Heart left ventricle (tissue), 16 donors: ENCODE measurements at regions not wholly inside any gene's neighbourhood (a gene's known extent, or its start where the extent isn't known, plus 50 kb on each side); places are given as distances from the start of the nearest gene placed in this dataset.

Experiments used
- ATAC-seq, 4 donors: fragments of 200-7000 bp; cut with Tn5 transposase; one replicate each; pipeline ENCODE4 v1.9.1; 2020 to 2022; ENCODE audit warnings: moderate library complexity in 4 of 4, mild to moderate bottlenecking in 3 of 4, moderate number of reproducible peaks in 1 of 4
- DNase-seq, 5 donors: peaks; one replicate each; pipeline ENCODE4 v3.0.0-alpha.2; 2020
- H3K27ac ChIP-seq, 12 donors: fragments of 200-600 bp; sonication (generic) in 4 of 12; one replicate each; pipeline versions ENCODE4 v1.5.0 to v1.8.0; 2016 to 2022; ENCODE audit warnings: mild to moderate bottlenecking in 2 of 12
- H3K27me3 ChIP-seq, 9 donors: fragments of 200-600 bp; sonication (generic) in 2 of 9; one replicate each; pipeline versions ENCODE4 v1.5.1 to v1.8.0; 2016 to 2022; ENCODE audit warnings: mild to moderate bottlenecking in 3 of 9
- H3K36me3 ChIP-seq, 9 donors: fragments of 200-600 bp; sonication (generic) in 2 of 9; one replicate each; pipeline versions ENCODE4 v1.5.0 to v1.8.0; 2018 to 2022; ENCODE audit warnings: mild to moderate bottlenecking in 2 of 9
- H3K4me1 ChIP-seq, 12 donors: fragments of 200-600 bp; sonication (generic) in 4 of 12; one replicate each; pipeline versions ENCODE4 v1.5.0 to v1.8.0; 2016 to 2022; ENCODE audit warnings: mild to moderate bottlenecking in 3 of 12
- H3K4me3 ChIP-seq, 12 donors: fragments of 200-600 bp; sonication (generic) in 4 of 12; one replicate each; pipeline versions ENCODE4 v1.5.0 to v1.8.0; 2017 to 2022; ENCODE audit warnings: mild to moderate bottlenecking in 9 of 12, moderate library complexity in 4 of 12
- H3K9me3 ChIP-seq, 12 donors: fragments of 200-600 bp; sonication (generic) in 4 of 12; one replicate each; pipeline versions ENCODE4 v1.5.0 to v1.8.0; 2016 to 2022; ENCODE audit warnings: mild to moderate bottlenecking in 1 of 12
- POLR2A ChIP-seq, 2 donors: fragments of 450-650 bp; IDR thresholded peaks; one replicate each; pipeline ENCODE4 v1.6.1; 2017; ENCODE audit warnings: antibody characterized with exemption in 2 of 2, mild to moderate bottlenecking in 2 of 2, moderate library complexity in 2 of 2
- WGBS, 4 donors: extraction: QIAGEN DNeasy Blood & Tissue Kit in 2 of 4; methylation state at CpG; one replicate each; pipeline versions ENCODE4 v1.1.5 to v1.1.7; 2013 to 2018; 5-methylcytosine and 5-hydroxymethylcytosine counted together
- intact Hi-C, 10 donors: fragments of 100-400 bp; cut with DNase I; formaldehyde crosslinking; loops; one replicate each; pipeline versions ENCODE4 v1.11.1 to v1.14.2; 2022
- TF ChIP-seq, protein P1 (sequence below), 12 donors: fragments of 200-600 bp; sonication (generic) in 4 of 12; IDR thresholded peaks; one replicate each; pipeline versions ENCODE4 v1.5.0 to v1.8.0; 2018 to 2022; ENCODE audit warnings: antibody characterized with exemption in 12 of 12, mild to moderate bottlenecking in 5 of 12
- donor health status: ischemic (EF 13 %, LVEDD 7.1; RV severe dilation, severe dysfunction).
- donor health status: healthy with polysubstance abuse.
- donor health status: DM: no; HTN: yes; CAD: no.
- donor health status: DM: no; HTN: no; CAD: no.
- donor health status: ischemic (EF 25% LVEDD 6.9; RV normal size, moderate dysfunction).
- donor health status: ischemic (EF 25% LVEDD 5.7; RV mildly dilated, moderate dysfunction).
- donor health status: healthy.
- donor health status: DM: yes; HTN: yes; CAD: no.
- donor health status: ischemic (EF 35%, LVEDD 5.7; RV mildly dilated, moderate dysfunction).
- donor health status: nonischemic (EF 11% LVEDD 7.7; RV severe dilation, severe dysfunction).
- donor health status: DM: yes; HTN: yes; CAD: no.
- donor health status: PGD.
- donor health status: ischemic (EF 29% LVEDD 5.4; RV normal size, mild dysfunction).
- donor health status: nonischemic (EF 23%, LVEDD 6.1; RV moderate dilation, normal function).

DNA sequence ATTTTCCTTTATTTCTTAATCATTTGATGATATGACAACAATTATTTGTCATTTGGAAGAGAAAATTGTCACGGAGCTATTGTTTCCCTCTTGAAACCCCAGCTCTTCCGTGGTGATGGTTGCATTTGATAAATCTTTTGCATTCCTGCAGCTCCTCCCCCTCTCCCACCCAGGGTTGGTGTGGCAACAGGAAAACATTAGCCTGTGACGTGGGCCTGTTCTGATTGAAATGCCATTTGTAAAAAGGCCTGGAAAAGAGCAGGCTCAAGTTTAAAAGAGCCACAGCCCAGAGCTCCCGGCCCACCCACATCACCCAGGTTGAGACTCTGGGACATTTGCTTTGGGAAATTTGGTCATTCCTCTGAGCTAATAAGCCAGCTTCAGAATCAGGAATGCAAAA, 282.5 kb downstream of the RPLP1 start:
- TF ChIP-seq POLR2A (IDR thresholded peaks at IDR 0.05) = no peak
- TF ChIP-seq, protein P1, sequence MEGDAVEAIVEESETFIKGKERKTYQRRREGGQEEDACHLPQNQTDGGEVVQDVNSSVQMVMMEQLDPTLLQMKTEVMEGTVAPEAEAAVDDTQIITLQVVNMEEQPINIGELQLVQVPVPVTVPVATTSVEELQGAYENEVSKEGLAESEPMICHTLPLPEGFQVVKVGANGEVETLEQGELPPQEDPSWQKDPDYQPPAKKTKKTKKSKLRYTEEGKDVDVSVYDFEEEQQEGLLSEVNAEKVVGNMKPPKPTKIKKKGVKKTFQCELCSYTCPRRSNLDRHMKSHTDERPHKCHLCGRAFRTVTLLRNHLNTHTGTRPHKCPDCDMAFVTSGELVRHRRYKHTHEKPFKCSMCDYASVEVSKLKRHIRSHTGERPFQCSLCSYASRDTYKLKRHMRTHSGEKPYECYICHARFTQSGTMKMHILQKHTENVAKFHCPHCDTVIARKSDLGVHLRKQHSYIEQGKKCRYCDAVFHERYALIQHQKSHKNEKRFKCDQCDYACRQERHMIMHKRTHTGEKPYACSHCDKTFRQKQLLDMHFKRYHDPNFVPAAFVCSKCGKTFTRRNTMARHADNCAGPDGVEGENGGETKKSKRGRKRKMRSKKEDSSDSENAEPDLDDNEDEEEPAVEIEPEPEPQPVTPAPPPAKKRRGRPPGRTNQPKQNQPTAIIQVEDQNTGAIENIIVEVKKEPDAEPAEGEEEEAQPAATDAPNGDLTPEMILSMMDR (IDR thresholded peaks at IDR 0.05) = no peak
- DNase-seq (no peak), ATAC-seq (no peak)
- H3K36me3 ChIP-seq = no peaks in the 10 kb centered on the region
- peaks cover 0 to 5% (median 0%) of the 10 kb centered on the region in 12 donors for H3K4me1 ChIP-seq
- H3K27me3 ChIP-seq = peaks cover 0 to 11% (median 0%) of the 10 kb centered on the region in 9 donors
- intact Hi-C loops = loop anchor here in 7 of 10 donors (10.0 kb wide), 3 partner anchors 620 to 750 kb away; no protein-coding TSS in a partner anchor
- H3K9me3 ChIP-seq = peaks cover 0 to 6% (median 0%) of the 10 kb centered on the region in 12 donors
- H3K27ac ChIP-seq = no peak overlapping the region
- H3K4me3 ChIP-seq = no peak overlapping the region
- WGBS, 4 donors = 43 to 60% (median 46%) methylated on average over 4 of the region's 4 CpGs

DNA sequence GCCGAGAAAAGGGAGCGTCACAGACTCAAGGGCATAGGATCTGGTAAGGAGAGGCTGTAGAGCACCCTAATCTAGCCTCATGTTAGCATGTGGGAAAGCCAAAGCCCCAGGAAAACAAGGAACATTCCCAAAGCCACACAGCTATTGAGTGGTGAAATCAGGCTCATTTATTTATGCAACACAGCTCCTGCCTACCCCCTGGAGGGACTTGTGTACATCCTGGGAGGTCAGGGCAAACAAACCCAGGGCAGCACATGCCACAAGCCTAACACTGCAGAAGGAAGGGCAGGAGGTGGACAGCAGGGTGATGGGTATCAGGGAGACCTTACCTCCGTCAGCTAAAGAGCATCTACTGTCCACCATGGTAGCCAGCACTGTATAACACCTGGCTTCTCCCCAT, 283.5 kb downstream of the RPLP1 start:
- Histone ChIP-seq H3K36me3 (no peaks in the 10 kb centered on the region), H3K27me3 (peaks cover 0 to 6% (median 0%) of the 10 kb centered on the region in 9 donors), H3K27ac (no peak overlapping the region), H3K4me3 (no peak overlapping the region), H3K4me1 (peaks cover 0 to 5% (median 0%) of the 10 kb centered on the region in 12 donors), H3K9me3 (peaks cover 0 to 9% (median 2%) of the 10 kb centered on the region in 12 donors)
- TF ChIP-seq POLR2A (IDR thresholded peaks at IDR 0.05) = no peak
- 78 to 95% (median 87%) methylated on average over 3 of the region's 3 CpGs for WGBS, 4 donors
- no peak for ATAC-seq
- intact Hi-C loops = loop anchor here in 7 of 10 donors (10.0 kb wide), 3 partner anchors 619 to 749 kb away; no protein-coding TSS in a partner anchor
- DNase-seq = no peak

DNA sequence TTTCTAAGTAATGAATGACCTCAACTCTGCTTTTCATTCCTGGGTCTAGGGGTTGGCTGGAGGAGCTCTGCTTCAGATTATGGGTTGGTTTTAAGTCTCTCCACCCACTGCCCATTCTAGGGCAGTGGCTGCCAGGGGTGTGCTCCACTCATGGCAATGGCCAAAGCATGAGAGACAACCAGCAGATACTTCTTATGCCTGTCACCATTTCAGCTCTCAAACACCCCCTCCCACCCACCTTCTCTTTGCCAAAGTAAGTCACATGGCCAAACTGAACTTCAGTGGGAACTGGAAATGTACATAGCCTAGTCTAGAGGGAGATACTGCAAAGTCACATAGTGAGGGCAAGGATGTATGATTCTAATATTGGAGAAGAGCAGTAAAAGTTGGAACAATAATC, 285.3 kb downstream of the RPLP1 start:
- Histone ChIP-seq H3K9me3 (peaks cover 0 to 9% (median 2%) of the 10 kb centered on the region in 12 donors), H3K4me1 (peaks cover 0 to 5% (median 0%) of the 10 kb centered on the region in 12 donors), H3K27ac (no peak overlapping the region), H3K36me3 (no peaks in the 10 kb centered on the region), H3K4me3 (no peak overlapping the region), H3K27me3 (peaks cover 0 to 11% (median 0%) of the 10 kb centered on the region in 9 donors)
- ATAC-seq (no peak), DNase-seq (no peak)
- TF ChIP-seq POLR2A (IDR thresholded peaks at IDR 0.05) = no peak
- TF ChIP-seq, protein P1 (IDR thresholded peaks at IDR 0.05) = no peak
- intact Hi-C loops = loop anchor here in 7 of 10 donors (10.0 kb wide), 3 partner anchors 617 to 747 kb away; no protein-coding TSS in a partner anchor

DNA sequence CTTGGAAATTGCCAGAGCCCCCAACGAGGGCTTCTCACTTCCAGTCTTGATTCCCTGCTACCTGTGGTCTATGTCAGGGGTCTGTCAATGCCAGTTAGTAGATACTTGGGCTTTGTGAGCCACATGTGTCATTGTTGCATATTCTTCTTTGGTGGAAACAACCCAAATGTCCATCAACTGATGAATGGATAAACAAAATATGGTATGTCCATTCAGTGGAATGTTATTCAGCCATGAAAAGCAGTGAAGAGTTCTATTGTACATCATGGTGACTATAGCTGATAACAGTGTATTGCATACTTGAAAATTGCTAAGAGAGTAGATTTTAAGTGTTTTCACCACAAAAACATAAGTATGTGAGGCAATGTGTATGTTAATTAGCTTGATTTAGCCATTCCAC, 288.1 kb downstream of the RPLP1 start:
- peaks cover 0 to 6% (median 0%) of the 10 kb centered on the region in 12 donors for H3K4me1 ChIP-seq
- WGBS, 4 donors = 85 to 92% (median 90%) methylated on average over 1 of the region's 1 CpG
- no peaks in the 10 kb centered on the region for H3K36me3 ChIP-seq
- no peak for TF ChIP-seq POLR2A (IDR thresholded peaks at IDR 0.05)
- TF ChIP-seq, protein P1 (IDR thresholded peaks at IDR 0.05) = no peak
- H3K9me3 ChIP-seq = peaks cover 0 to 9% (median 2%) of the 10 kb centered on the region in 12 donors
- H3K4me3 ChIP-seq = no peak overlapping the region
- no peak overlapping the region for H3K27ac ChIP-seq
- ATAC-seq (no peak), DNase-seq (no peak)
- H3K27me3 ChIP-seq = peaks cover 0 to 27% (median 7%) of the 10 kb centered on the region in 9 donors
- intact Hi-C loops = no loop called here

DNA sequence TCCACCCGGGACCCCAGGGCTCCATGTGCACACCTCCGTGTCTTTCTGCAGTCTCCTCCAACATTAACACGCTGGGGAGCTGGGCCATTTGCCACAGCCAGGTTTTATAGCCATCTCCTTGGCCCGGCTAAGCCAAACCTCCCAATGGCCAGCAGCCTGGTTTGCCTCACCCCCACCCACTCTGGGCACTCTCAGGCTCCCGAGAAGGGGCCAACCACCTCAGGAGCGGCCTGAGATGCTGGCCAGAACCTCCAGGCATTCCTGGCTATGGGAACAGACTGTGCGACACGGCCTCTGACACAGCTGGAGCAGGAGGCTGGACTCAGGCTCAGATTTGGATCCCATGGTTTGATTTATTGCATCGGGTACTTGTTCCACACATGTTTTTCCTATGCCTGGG, 289.7 kb downstream of the RPLP1 start:
- H3K27me3 ChIP-seq = peaks cover 0 to 43% (median 8%) of the 10 kb centered on the region in 9 donors
- DNase-seq (no peak), ATAC-seq (no peak)
- H3K4me1 ChIP-seq = peaks cover 0 to 6% (median 0%) of the 10 kb centered on the region in 12 donors
- H3K9me3 ChIP-seq = peaks cover 0 to 9% (median 2%) of the 10 kb centered on the region in 12 donors
- intact Hi-C loops = no loop called here
- no peaks in the 10 kb centered on the region for H3K36me3 ChIP-seq
- no peak overlapping the region for H3K4me3 ChIP-seq
- TF ChIP-seq POLR2A (IDR thresholded peaks at IDR 0.05) = no peak
- TF ChIP-seq, protein P1 (IDR thresholded peaks at IDR 0.05) = no peak
- 75 to 81% (median 76%) methylated on average over 7 to 9 of the region's 9 CpGs for WGBS, 4 donors
- H3K27ac ChIP-seq = no peak overlapping the region
